ENCODE measurements at regions not wholly inside any gene's neighbourhood (a gene's known extent, or its start where the extent isn't known, plus 50 kb on each side); places are given as distances from the start of the nearest gene placed in this dataset.

GRCh38 chr2:163970058-163970813 is 234.4 kb upstream of the FIGN start:
- no peak for TF ChIP-seq POLR2A (IDR thresholded peaks at IDR 0.05)
- TF ChIP-seq CTCF (IDR thresholded peaks at IDR 0.05), result no peak

Data from lower leg skin (tissue), 3 donors.